Ishikawa (cell line): ENCODE measurements at regions not wholly inside any gene's neighbourhood (a gene's known extent, or its start where the extent isn't known, plus 50 kb on each side); places are given as distances from the start of the nearest gene placed in this dataset.

Experiments used
- CEBPB ChIP-seq: IDR thresholded peaks from 2 replicates; pipeline ENCODE4 v1.6.1; 2012
- CREB1 ChIP-seq: IDR thresholded peaks from 2 replicates; pipeline ENCODE4 v1.6.1; 2012; ENCODE audit warnings: low read depth
- EGR1 ChIP-seq: IDR thresholded peaks from 2 replicates; pipeline ENCODE4 v1.6.1; 2012
- EP300 ChIP-seq: IDR thresholded peaks from 2 replicates; pipeline ENCODE4 v1.6.1; 2012; ENCODE audit warnings: borderline replicate concordance
- FOXM1 ChIP-seq: IDR thresholded peaks from 2 replicates; pipeline ENCODE4 v1.6.1; 2012; ENCODE audit warnings: low read depth, borderline replicate concordance
- NFIC ChIP-seq: IDR thresholded peaks from 2 replicates; pipeline ENCODE4 v1.6.1; 2012
- RAD21 ChIP-seq: IDR thresholded peaks from 2 replicates; pipeline ENCODE4 v1.6.1; 2012; ENCODE audit warnings: low read depth
- TAF1 ChIP-seq: IDR thresholded peaks from 2 replicates; pipeline ENCODE4 v1.6.1; 2012; ENCODE audit warnings: low read depth, mild to moderate bottlenecking
- TCF12 ChIP-seq: IDR thresholded peaks from 2 replicates; pipeline ENCODE4 v1.6.1; 2012; ENCODE audit warnings: low read depth
- TEAD4 ChIP-seq: IDR thresholded peaks from 2 replicates; pipeline ENCODE4 v1.6.1; 2012
- USF1 ChIP-seq: IDR thresholded peaks from 2 replicates; pipeline ENCODE4 v1.6.1; 2012
- YY1 ChIP-seq: IDR thresholded peaks from 2 replicates; pipeline ENCODE4 v1.6.1; 2012; ENCODE audit warnings: low read depth
- ZBTB7A ChIP-seq: IDR thresholded peaks from 2 replicates; pipeline ENCODE4 v1.6.1; 2012; ENCODE audit warnings: low read depth
- TF ChIP-seq, protein P1 (sequence below): IDR thresholded peaks from 2 replicates; pipeline ENCODE4 v1.6.1; 2012
- TF ChIP-seq, protein P2 (sequence below): IDR thresholded peaks from 2 replicates; pipeline ENCODE4 v1.6.1; 2012; ENCODE audit warnings: low read depth, mild to moderate bottlenecking

DNA sequence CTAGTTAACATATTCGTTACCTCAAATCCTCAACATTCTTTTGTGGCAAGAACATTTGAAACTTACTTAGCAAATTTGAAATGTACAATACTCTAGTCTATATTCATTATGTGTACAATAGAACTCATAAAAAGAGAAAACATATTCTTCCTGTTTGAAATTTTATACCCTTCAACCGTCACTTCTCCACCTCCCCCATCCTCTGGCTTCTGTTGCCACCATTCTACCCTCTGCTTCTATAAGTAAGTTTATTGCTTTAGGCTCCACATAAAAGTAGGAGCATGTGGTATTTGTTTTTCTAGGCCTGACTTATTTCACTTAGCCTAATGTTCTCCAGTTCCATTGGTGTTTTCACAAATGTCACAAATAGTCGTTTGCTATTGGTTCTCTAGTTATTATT is 205.3 kb downstream of the TENT5A start:
- TF ChIP-seq EGR1 (no peak), NFIC (no peak)

GRCh38 chr6:81534934-81535465 is 217.5 kb downstream of the TENT5A start:
- TF ChIP-seq TCF12 = no peak
- TF ChIP-seq YY1 = no peak
- no peak for TF ChIP-seq ZBTB7A
- TF ChIP-seq TAF1 = no peak
- TF ChIP-seq EGR1 = no peak
- no peak for TF ChIP-seq CEBPB
- TF ChIP-seq, protein P1, sequence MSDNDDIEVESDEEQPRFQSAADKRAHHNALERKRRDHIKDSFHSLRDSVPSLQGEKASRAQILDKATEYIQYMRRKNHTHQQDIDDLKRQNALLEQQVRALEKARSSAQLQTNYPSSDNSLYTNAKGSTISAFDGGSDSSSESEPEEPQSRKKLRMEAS = no peak
- no peak for TF ChIP-seq FOXM1
- TF ChIP-seq EP300 = no peak
- TF ChIP-seq RAD21 = no peak
- TF ChIP-seq, protein P2, sequence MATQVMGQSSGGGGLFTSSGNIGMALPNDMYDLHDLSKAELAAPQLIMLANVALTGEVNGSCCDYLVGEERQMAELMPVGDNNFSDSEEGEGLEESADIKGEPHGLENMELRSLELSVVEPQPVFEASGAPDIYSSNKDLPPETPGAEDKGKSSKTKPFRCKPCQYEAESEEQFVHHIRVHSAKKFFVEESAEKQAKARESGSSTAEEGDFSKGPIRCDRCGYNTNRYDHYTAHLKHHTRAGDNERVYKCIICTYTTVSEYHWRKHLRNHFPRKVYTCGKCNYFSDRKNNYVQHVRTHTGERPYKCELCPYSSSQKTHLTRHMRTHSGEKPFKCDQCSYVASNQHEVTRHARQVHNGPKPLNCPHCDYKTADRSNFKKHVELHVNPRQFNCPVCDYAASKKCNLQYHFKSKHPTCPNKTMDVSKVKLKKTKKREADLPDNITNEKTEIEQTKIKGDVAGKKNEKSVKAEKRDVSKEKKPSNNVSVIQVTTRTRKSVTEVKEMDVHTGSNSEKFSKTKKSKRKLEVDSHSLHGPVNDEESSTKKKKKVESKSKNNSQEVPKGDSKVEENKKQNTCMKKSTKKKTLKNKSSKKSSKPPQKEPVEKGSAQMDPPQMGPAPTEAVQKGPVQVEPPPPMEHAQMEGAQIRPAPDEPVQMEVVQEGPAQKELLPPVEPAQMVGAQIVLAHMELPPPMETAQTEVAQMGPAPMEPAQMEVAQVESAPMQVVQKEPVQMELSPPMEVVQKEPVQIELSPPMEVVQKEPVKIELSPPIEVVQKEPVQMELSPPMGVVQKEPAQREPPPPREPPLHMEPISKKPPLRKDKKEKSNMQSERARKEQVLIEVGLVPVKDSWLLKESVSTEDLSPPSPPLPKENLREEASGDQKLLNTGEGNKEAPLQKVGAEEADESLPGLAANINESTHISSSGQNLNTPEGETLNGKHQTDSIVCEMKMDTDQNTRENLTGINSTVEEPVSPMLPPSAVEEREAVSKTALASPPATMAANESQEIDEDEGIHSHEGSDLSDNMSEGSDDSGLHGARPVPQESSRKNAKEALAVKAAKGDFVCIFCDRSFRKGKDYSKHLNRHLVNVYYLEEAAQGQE = no peak
- TF ChIP-seq TEAD4 = no peak
- TF ChIP-seq CREB1 = no peak
- TF ChIP-seq USF1 = no peak
- no peak for TF ChIP-seq NFIC

- TF ChIP-seq RAD21 = no peak
- no peak for TF ChIP-seq FOXM1
- no peak for TF ChIP-seq ZBTB7A
- no peak for TF ChIP-seq TCF12
- TF ChIP-seq EGR1 = no peak
- no peak for TF ChIP-seq YY1
- TF ChIP-seq NFIC = no peak
- TF ChIP-seq, protein P2 = no peak
- no peak for TF ChIP-seq USF1
- no peak for TF ChIP-seq TAF1
- no peak for TF ChIP-seq CREB1
Measured at GRCh38 chr6:81531869-81532561, 220.5 kb downstream of the TENT5A start.

DNA sequence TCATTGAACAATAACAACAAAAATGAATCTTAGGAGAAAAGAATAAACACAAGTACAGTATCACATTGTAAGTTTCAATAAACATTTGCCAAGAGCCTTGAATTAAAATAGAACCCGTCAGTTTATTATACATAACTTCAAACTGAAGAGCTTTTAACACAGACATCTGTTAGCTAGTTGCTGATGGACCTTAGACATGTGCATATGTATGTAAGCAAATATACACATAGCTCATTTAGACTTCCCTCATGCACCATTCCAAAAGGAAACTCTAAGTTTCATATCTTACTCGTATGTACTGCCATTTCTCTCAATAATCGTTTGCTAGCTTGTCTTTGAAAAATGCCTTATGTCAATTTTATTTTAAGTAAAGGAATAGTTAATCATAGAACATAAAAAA is 235.0 kb downstream of the TENT5A start:
- TF ChIP-seq TAF1 (no peak), EGR1 (no peak), TEAD4 (no peak), YY1 (no peak), CEBPB (no peak), NFIC (no peak), TCF12 (no peak), FOXM1 (no peak), CREB1 (no peak), ZBTB7A (no peak), USF1 (no peak), RAD21 (no peak)
- TF ChIP-seq, protein P1 = no peak
- TF ChIP-seq, protein P2 = no peak
